RPMI8226 (cell line): ENCODE measurements at regions not wholly inside any gene's neighbourhood (a gene's known extent, or its start where the extent isn't known, plus 50 kb on each side); places are given as distances from the start of the nearest gene placed in this dataset.
A peak's percentile ranks its signal among the peaks of the same experiment; 100 is the strongest.

Source experiments
- DNase-seq: peaks from one replicate; pipeline ENCODE4 v3.0.0-alpha.2; 2015

DNA sequence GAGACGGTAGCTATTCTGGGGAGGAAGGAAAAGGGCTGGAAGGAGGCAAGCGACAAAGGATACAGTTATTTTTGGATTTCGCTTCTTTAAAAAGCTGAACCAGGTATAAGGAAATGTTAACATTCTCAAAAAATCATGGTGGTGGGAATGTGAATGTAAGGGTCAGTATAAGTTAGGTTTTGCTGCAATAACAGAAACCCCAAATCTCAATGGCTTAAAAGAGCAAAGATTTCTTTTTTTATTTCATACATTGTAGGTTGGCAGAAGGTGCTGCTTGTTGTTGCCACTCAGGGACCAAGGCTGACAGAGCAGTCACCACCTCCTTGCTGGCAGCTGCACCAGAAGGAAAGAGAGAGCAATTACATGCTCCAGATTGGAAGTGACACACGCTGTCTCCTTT, 176.3 kb upstream of the LPP start:
- DNase-seq: no peak

DNA sequence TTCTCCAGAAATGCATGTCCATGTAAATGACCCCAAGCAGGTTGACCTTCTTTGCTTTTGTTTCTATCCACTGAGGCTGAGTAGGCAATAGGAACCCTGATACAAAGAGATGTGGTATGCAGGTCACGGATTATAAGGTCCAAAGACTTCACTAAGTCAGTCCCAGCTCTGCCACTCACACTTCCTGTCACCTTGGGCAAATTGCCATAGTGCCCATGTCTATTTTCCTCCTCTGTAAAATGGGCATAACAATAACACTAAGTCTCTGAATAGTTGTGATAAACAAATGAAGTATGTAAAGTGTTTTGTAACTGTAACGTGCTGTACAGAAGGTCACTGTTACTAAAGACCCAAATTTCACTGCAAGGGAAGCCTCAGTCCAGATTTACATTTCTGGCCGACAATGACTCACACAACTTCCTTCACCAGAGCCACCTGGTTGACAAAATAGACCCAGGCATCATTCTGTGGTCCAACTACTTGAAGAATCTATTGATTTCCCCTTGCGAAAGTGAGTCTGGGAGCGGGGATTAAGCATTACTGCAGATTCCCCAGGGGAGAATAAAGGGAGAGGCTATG, 175.4 kb upstream of the LPP start:
- DNase-seq: no peak

DNA sequence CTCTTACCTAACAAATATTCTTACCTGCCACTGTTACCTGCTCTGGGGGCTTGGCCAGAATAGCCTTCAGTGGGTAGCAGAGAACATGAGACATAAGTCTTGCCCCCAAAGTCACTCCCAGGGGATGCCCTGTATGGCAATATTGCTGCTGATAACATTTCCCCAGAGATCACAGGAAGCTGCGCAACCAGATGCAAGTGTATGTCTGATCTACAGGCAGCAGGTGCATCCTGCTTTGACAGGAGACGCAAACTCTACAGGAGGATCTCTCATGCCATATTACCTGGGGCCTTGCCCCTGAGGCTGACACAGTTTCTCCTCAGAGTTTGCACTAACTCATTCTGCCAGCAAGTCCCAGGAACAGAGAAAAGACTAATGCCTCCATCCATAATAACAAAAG, 174.4 kb upstream of the LPP start:
- peak; percentile 7 for DNase-seq

DNA sequence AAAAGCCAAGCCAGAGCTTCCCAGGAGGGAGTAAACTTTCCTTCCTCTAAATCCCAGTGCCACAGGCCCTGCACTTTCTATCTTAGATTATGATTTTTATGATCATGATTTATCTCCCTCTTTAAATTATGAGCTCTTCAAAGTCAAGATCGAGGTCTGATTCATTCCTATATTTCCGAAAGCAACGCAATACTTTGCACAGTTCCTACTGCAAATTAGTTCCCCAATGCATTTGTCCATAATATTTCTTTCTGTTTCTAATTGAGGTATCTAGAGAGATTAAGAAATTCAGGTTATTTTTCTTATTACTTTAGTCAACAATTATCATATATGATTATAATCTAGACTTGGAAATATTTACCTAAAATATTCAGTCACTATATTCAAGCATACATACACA, 173.1 kb upstream of the LPP start:
- DNase-seq: no peak

DNA sequence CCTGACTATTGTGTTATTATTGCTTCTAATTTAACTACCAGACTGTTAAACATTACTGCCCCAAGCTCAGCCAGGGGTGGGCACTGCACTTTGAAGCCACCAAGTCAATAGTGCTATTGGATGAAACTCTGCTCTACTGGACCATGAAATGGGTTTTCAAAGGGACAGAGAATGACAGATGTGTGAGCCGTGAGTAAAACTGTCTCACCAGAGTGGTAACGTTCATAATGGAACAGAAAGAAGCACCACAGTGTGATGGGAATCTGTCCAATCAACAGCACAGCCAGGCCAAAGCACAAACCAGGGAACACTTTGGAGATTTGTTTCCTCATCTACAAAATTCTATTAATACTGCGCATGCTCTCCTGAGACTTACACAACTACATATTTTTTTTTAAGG, 171.8 kb upstream of the LPP start:
- DNase-seq: no peak

DNA sequence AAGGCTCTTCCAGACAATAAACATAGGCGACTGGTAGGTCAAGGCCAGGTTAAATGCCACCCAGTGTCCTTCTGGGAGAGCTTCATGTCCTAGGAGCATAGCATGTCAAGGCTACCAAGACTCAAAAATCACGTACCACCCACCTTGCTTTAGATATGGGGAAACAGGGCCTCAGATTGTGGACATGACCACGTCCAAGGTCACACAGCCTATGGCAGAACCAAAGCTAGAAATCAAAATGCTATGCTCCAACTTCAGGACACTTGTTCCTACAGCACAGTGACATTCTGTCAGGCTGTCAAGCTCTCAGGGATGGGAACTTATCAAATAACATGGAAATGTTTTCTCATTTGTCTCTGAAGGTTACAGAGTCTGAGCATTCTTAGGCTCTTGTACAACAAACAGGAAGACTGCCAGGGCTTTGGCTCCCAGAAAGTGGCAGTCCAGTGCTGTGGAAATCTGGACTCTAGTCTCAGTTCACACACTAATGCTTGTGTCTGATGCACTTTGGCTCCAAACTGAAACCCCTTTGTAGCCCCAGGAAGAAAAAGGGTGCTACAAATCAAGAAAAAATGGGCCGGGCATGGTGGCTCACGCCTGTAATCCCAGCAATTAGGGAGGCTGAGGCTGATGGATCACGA, 170.4 kb upstream of the LPP start:
- DNase-seq: no peak

DNA sequence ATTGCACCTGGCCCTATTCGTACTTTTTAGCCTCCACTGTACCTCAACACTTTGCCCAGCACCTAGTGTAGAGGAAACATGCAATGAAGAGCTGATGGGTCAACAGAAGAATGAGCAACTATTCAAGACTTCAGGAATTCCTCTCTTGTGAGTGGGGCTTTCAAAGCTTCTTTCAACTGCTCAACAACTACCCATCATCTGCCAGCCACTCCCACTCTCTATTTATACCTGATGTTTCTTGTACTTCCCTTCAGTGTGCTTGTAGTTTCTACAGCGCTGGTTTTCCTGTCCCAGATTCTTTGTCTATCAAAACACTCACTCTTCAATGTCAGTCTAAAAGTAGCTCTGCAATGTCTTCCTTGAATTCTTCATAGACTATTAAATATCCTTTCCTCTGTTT, 168.3 kb upstream of the LPP start:
- DNase-seq: no peak

DNA sequence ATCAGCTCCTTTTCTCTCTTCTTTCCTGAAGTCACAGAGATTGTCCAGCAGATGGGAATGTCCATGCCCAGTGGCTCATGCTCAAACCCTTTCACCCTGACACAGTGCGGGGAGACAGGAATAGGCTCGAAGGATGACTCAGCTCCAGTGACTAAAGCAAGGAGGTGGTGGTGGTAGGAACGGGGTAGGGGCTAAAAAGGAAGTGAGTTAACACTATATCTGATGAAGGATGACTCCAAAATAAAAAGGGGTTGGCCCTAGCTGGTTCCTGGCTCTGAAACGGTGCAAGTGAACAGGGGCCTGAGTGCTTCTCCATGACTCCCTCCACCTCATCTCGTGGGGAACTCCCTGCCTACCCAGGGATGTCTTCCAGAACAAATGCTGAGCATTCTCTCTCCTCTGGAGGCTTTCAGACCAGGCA, 167.4 kb upstream of the LPP start:
- no peak for DNase-seq

DNA sequence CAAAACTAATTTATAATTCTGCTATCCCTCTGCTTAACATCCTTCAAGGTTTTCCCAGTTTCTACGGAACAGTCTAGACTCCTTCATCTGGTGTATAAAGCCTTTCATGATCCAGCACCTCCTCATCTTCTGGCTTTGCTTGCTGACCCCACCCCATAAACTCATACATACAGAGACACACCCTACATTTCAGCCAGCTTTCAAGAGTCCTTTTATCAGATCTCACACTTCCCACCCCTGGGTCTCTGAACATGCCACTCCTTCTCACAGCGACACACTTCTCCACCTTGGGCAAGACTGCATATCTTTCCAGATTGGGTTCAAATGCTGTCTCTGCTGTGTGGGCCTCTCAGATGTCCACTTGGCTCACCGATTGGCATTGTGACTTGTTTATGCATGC, 166.8 kb upstream of the LPP start:
- no peak for DNase-seq

DNA sequence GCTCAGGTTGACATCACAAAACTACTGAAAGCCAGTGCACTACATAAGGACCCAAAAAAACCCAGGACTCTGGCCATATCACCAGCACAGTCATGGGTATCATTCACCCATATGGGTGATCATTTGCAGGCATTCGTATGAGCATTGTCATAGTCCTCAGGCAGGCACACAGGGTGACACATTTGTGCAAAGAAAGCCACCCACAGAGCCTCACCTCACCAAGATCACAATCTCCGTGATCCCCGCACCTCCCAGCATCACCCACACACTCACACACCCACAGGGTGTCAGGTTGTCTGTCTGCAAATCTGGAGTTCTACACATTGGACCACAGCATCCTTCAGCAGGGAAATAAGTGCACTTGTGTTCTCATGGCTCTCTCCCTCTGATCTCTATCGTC, 166.0 kb upstream of the LPP start:
- no peak for DNase-seq

DNA sequence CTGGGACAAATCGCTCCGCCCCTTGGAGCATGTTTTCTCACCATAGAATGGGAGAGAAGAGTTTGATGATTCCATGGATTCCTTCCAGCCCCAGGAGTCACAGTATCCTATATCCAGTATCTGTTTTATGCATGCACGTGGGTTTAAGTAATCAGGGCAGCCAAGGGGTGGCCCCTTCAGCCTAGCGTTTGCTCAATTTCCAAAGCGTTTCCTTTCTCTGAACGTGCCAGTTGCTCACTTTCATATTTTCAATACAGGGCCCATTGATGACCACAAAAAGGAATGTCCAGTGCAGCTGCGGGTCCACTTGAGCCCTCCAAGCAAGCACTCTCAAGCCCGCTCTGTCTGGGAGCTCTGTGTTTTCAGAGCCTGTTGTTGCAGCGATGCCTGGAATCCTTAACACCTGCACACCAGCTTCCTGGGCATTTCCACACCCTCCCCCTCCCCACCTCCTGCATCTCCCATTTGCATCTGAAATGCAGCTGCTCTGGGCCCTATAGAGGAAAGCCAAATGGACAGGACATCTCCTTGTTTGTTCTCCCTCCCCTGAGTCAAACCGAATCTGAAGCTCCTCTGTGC, 164.3 kb upstream of the LPP start:
- DNase-seq: no peak

DNA sequence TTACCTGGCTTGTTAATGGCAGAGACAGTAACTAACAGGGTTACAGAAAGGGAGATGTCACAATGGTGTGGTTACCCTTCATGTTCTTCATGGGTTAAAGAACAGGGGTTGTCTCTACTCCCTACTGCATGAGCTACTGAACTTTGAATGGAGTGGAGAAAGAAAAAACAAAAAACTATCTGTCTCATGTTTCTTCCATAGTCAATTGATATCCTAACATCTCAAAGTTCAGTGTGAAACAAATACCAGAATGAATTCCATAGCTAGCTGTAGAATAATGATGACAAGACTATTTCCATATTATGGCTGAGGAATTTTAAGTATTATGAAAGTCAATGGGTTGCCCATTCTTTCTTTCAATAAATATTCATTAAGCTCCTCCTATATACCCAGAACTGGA, 161.3 kb upstream of the LPP start:
- no peak for DNase-seq

DNA sequence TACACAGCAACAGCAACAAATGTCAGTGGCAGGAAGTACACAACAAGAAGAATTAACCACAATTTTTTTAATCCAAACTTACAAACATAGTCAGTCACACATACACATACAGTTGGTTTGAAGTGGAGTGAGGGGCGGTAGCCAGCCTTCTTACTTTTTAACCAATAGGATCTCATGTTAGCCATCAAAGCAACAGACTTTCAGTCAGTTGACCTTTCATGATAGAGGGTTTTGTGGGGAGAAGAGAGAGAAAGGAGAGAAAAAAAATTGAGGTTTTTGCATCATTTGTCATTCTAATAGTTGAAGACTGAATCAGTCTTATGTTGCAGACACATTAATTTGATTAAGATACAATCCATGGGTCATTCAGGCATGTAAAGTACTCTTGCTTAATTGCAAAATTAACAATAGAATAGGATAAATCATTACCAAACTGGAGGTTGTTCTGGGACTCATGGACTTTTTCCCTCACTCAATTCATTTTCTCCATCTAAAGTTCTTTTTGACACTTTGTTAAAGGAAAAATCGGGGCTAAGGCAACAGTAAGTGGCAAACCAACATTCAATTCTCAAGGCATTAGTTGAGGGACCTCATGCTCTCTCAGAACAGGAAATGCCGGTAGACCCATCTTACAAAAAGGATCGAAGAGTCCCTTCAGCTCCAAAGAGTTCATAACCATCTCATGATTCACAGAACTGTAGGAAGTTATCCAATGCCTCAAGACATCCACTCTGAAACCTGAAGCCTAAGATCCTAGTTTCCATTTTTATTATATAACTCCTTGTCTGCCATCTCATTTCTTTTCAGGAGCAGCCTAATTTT, 159.5 kb upstream of the LPP start:
- no peak for DNase-seq

DNA sequence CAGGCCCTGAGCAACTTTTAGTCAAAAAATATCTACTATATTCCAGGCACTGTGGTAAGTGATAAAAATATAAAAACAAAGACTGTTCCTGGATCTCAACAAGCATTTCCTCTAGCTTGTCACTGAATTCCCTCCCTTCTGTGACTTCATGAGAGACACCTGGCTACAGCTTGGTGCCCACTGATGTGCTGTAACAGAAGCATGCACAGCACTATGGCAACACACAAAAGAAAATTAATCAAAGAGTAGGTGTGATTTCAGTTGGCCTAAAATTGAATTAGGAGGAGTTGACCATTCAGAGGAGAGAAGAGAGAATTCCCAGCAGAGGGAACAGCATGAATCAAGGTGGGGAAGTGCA, 158.9 kb upstream of the LPP start:
- no peak for DNase-seq

DNA sequence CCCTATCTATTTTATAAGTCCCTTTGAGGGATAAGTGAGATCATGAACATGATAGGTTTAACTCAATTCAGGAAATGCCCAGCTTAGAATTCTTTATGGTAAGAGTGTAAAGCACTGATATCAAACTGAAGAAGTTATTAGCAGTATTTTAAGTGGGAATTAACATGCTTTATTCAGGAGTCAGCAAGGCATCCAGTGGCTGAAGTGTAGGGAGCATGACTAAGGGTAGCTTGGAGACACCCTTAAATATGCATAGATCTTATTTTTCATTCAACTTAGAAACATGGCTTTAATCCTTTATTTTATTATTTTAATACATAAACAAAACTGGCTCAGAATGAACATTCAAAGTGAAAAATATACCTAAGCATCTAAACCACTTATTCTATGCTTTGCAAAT, 158.3 kb upstream of the LPP start:
- no peak for DNase-seq

DNA sequence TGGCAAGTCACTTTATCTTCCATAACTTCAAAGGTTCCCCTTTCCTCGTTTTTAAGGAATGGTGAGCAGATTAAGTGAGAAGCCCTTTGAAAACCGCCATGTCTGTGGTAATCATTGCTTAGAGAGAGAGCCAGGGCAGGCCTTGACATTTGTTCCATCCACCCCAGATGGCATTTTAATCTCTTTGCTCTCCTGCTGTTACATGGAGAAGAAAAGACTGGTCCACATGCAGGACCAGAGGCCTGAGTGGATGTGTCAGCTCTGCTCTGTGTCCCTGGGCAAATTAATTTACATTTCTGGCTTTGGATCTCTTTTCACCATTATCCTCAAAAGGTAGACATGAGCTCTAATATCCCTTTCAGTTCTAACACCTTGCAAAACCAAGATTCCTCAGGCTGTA, 157.3 kb upstream of the LPP start:
- no peak for DNase-seq

DNA sequence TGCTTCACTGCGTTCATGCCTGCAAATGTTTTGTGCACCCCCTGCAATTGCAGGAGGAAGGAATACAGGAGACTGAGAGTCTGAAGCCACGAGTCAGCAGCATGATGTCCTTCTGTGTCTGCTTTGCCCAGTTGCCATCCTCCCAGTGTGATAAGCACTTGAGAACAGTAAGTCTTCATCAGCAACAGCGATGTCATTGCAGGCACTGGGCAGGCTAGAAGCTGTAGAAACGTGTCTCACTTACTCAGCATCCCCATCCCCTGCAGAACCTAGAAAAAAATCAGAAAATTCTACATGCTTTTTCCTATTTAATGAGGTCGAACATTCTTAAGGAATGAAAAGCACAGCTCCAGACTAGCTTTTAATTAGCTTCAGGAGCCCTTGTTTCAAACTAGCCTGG, 156.5 kb upstream of the LPP start:
- no peak for DNase-seq

DNA sequence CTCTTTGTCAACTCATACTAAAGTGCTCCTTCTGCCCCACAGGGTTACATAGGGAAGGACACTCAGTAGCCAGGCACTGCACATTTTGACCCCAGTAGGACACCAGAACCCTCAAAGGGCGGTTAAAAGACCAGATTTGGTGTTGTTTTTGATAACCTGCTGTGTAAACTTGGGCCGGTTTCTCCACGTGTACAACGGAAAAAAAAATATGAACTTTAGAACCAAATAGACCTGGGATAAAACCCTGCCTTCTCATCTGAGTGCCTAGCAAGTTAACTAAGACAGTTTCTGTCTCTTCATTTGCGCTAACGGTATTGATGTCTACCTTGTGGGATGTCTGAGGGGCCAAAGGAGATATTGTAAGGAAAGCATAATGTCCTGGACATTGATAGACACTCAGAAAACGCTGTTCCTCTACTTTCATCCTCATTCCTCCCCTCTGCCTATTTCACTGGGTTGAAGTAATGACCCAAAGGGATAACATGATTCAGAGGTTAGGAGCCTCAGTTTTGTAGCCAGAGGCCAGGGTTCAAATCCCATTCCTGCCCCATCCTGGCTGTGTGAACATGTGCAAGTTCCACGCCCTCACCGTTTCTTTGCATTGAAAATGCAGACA, 155.9 kb upstream of the LPP start:
- no peak for DNase-seq

DNA sequence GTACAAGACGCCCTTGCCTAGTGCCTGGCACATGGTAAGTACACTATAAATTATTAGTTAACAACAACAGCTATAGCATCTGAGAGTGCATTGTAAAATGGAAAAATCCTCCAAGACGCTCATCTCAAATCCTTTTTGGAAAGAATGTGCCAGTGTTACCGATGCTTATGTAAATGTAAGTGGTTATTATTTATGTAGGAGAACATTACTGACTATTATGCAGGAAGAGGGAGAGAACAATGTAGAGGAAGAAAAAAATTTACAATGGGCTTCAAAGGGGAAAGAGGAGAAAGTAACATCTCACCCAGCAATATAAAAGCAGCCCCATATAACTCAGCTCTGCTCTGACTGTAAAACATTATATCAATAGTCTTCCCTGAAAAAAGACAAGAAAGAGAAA, 155.3 kb upstream of the LPP start:
- no peak for DNase-seq

DNA sequence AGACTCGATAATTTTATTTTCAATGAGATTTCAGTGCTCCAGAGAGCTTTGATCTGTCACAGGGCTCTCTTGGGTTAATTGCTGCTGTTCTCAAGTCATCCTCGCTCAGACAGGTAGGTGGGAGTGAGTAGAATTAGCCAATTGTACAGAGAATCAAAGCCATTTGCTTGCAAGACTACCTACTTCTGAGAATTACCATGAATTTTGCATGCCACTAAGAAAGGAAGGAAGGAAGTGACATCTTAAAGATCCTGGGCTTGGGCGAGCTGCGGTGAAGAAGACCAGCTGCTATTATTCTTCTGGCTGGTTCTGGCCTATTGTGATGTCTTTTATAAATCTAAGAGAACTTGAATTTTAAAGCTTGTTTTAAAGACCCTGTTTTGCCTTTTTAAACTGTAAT, 154.1 kb upstream of the LPP start:
- no peak for DNase-seq

DNA sequence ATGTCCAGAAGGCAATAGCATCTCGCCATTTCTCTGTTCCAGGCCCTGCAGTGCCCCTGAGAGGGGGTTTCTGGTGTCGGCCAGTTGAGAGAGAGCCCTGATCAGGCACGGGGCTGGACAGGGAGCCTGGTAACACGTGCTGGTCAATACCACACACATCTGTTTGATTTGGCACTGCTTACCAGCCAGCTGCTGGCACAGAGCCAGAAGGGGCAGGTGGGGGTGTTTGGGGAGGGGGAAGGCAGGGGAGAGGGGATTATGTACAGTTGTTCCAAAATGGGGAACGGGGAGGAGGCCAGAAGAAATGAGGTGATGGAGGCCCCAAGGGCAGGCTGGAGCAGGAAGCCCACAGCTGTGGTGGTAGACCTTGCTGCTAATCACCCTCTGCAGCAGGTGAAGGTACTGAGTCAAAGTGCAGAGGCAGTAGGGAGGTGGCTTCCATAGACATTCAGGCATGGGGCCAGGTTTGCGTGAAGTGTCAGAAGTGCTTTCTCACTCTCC, 153.5 kb upstream of the LPP start:
- peak; percentile 15 for DNase-seq

DNA sequence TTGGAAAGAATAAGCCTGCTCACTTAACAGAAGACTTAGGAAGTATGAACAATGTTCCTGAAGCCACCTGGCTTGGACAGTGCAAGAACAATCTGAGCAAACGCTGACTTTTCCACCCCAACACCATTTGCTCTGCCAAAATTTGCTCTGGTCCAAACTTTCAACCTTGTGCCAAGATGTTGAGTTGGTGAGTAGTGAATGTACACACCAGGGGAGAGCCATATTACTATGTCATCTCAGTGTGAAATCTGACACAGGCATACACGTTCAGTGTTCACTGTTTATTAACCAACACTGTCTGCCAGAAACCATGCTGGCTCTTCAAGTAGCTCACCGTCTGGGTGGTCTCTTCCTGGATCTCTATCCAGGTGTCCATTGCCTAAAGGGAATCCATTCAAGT, 152.9 kb upstream of the LPP start:
- no peak for DNase-seq

DNA sequence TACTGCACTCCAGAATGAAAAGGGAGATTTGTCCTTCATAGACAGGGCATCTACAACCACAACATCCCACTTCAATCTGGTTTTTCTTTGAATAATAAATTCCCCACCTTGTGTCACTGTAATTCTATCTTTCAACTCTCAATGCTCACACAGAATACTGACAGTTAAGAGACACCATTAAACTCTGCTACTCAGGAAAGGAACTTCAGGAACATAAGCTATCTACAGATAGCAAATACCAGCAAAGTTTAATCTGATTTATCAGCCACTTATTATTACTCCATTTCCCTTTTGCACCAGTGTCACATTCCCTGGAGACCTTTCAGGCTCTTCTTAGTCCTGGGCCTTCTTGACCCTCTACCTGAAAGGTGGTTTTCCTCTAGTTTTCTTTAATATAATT, 152.0 kb upstream of the LPP start:
- no peak for DNase-seq
